ENCODE measurements at regions not wholly inside any gene's neighbourhood (a gene's known extent, or its start where the extent isn't known, plus 50 kb on each side); places are given as distances from the start of the nearest gene placed in this dataset.

- TF ChIP-seq POLR2A (IDR thresholded peaks at IDR 0.05; ENCODE audit: low read length) (no peak), GATA1 (IDR thresholded peaks at IDR 0.05; ENCODE audit: low read depth, low read length) (no peak)
These were observed 60.0 kb upstream of the DTNA start for GRCh38 chr18:34650121-34650545.

All from erythroblast (primary cell).